Posterior cingulate gyrus (tissue), 11 donors: ENCODE measurements at regions not wholly inside any gene's neighbourhood (a gene's known extent, or its start where the extent isn't known, plus 50 kb on each side); places are given as distances from the start of the nearest gene placed in this dataset.
"Not testable (repeated sequence)": the region's sequence is repeated elsewhere in the genome, so short reads cannot be mapped to it uniquely, and the experiment has no call there.

Experiments
- DNase-seq, 10 donors: peaks; one replicate each; pipeline versions ENCODE4 v3.0.0 to v3.0.0-alpha.2; 2020 to 2021; ENCODE audit warnings: mixed read lengths in 3 of 10
- intact Hi-C: fragments of 100-400 bp; cut with DNase I; formaldehyde crosslinking; loops from one replicate; pipeline ENCODE4 v1.15.1; 2023

- intact Hi-C loops: no loop called here
- DNase-seq: no peak
Measured at GRCh38 chr3:76307556-76307955, 522.2 kb upstream of the ZNF717 start.

GRCh38 chr3:76308541-76308940 is 523.2 kb upstream of the ZNF717 start:
- intact Hi-C loops: no loop called here
- DNase-seq: no peak

- DNase-seq: no peak
- intact Hi-C loops: no loop called here
Measured at GRCh38 chr3:76310089-76310488, 524.7 kb upstream of the ZNF717 start.

GRCh38 chr3:76310667-76311066 is 525.3 kb upstream of the ZNF717 start:
- intact Hi-C loops: no loop called here
- peak in 1 of 10 donors; percentile 73 for DNase-seq

- intact Hi-C loops: no loop called here
Measured at GRCh38 chr3:76311941-76312340, 526.6 kb upstream of the ZNF717 start.

GRCh38 chr3:76315906-76316305 is 530.6 kb upstream of the ZNF717 start:
- DNase-seq, intact Hi-C loops: not testable (repeated sequence)

More at GRCh38 chr3:76311941-76312340, 526.6 kb upstream of the ZNF717 start:
- no peak for DNase-seq

GRCh38 chr3:76321614-76322013 is 536.3 kb upstream of the ZNF717 start:
- DNase-seq: no peak
- intact Hi-C loops: no loop called here

- DNase-seq: no peak
- intact Hi-C loops: no loop called here
Measured at GRCh38 chr3:76324101-76324500, 538.8 kb upstream of the ZNF717 start.

GRCh38 chr3:76345878-76346277 is 560.5 kb upstream of the ZNF717 start:
- intact Hi-C loops: no loop called here
- no peak for DNase-seq

- intact Hi-C loops: no loop called here
- no peak for DNase-seq
Measured at GRCh38 chr3:76346690-76347089, 561.3 kb upstream of the ZNF717 start.

GRCh38 chr3:76349715-76350480 is 564.5 kb upstream of the ZNF717 start:
- intact Hi-C loops: no loop called here
- DNase-seq: no peak

GRCh38 chr3:76352051-76352450 is 566.7 kb upstream of the ZNF717 start:
- intact Hi-C loops: no loop called here
- DNase-seq: no peak

GRCh38 chr3:76352511-76353284 is 567.3 kb upstream of the ZNF717 start:
- intact Hi-C loops: no loop called here
- no peak for DNase-seq

- intact Hi-C loops: no loop called here
- DNase-seq: no peak
Measured at GRCh38 chr3:76353683-76354082, 568.3 kb upstream of the ZNF717 start.

GRCh38 chr3:76361010-76361409 is 575.7 kb upstream of the ZNF717 start:
- no peak for DNase-seq
- intact Hi-C loops: no loop called here

- intact Hi-C loops: no loop called here
- DNase-seq: no peak
Measured at GRCh38 chr3:76362643-76363042, 577.3 kb upstream of the ZNF717 start.

- DNase-seq: no peak
- intact Hi-C loops: no loop called here
Measured at GRCh38 chr3:76365275-76365674, 579.9 kb upstream of the ZNF717 start.

GRCh38 chr3:76367281-76367680 is 581.9 kb upstream of the ZNF717 start:
- intact Hi-C loops: no loop called here
- DNase-seq: no peak

GRCh38 chr3:76369170-76369569 is 583.8 kb upstream of the ZNF717 start:
- DNase-seq: no peak
- intact Hi-C loops: loop anchor here (2.0 kb wide), 1 partner anchor 202 kb away; no protein-coding TSS in a partner anchor

GRCh38 chr3:76370749-76371520 is 585.6 kb upstream of the ZNF717 start:
- no peak for DNase-seq
- intact Hi-C loops: no loop called here

GRCh38 chr3:76372497-76372896 is 587.1 kb upstream of the ZNF717 start:
- intact Hi-C loops: no loop called here
- DNase-seq: no peak
